A673 (cell line): ENCODE measurements at regions not wholly inside any gene's neighbourhood (a gene's known extent, or its start where the extent isn't known, plus 50 kb on each side); places are given as distances from the start of the nearest gene placed in this dataset.

Experiments used
- BruUV-seq: library from RNA; stranded (reverse); fragments of 400-500 nt; replicated peaks from 2 replicates; lab custom pipeline; 2021; lab: Mats Ljungman, UMichigan
- CTCF ChIA-PET: fragments of 300-600 bp; sonication (Branson Sonifier 250); formaldehyde crosslinking; loops from one replicate; lab custom pipeline; 2022; ENCODE audit warnings: antibody characterized with exemption; lab: Charles Lee
- POLR2A ChIA-PET: fragments of 300-600 bp; sonication (Branson Sonifier 250); formaldehyde crosslinking; loops from one replicate; lab custom pipeline; 2022; ENCODE audit warnings: antibody characterized with exemption; ENCODE audit not compliant: low non-redundant PET; lab: Charles Lee
- DNase-seq: peaks from one replicate; pipeline ENCODE4 v3.0.0-alpha.2; 2015; ENCODE audit warnings: low spot score
- H3K27ac ChIP-seq: fragments of 200-600 bp; sonication (generic); 2 replicates; pipeline ENCODE4 v1.5.1; 2016; ENCODE audit warnings: mixed run types, low read depth, mild to moderate bottlenecking, mixed read lengths, antibody characterized with exemption, low read length; ENCODE audit not compliant: poor library complexity, severe bottlenecking
- H3K27me3 ChIP-seq: fragments of 200-600 bp; sonication (generic); replicated peaks from 2 replicates; pipeline ENCODE4 v1.6.1; 2017; ENCODE audit warnings: mixed run types, low read depth, mild to moderate bottlenecking, mixed read lengths, antibody characterized with exemption, low read length; ENCODE audit not compliant: insufficient read depth, poor library complexity
- H3K36me3 ChIP-seq: fragments of 200-600 bp; sonication (generic); 2 replicates; pipeline ENCODE4 v1.6.1; 2016; ENCODE audit warnings: mixed run types, mild to moderate bottlenecking, mixed read lengths, antibody characterized with exemption, low read length; ENCODE audit not compliant: insufficient read depth, poor library complexity, severe bottlenecking
- H3K4me1 ChIP-seq: fragments of 200-600 bp; sonication (generic); 2 replicates; pipeline ENCODE4 v1.6.1; 2017; ENCODE audit warnings: mixed run types, mild to moderate bottlenecking, mixed read lengths, antibody characterized with exemption, low read length; ENCODE audit not compliant: insufficient read depth, poor library complexity, severe bottlenecking
- H3K4me3 ChIP-seq: fragments of 200-600 bp; sonication (generic); 2 replicates; pipeline ENCODE4 v1.5.1; 2016; ENCODE audit warnings: low read depth, mixed run types, mild to moderate bottlenecking, mixed read lengths, low read length; ENCODE audit not compliant: poor library complexity, severe bottlenecking
- H3K9me3 ChIP-seq: fragments of 200-600 bp; sonication (generic); 2 replicates; pipeline ENCODE4 v1.6.1; 2016; ENCODE audit warnings: mixed run types, low read depth, mild to moderate bottlenecking, mixed read lengths, antibody characterized with exemption, low read length; ENCODE audit not compliant: poor library complexity, severe bottlenecking
- EZH2 ChIP-seq: fragments of 200-600 bp; sonication (generic); IDR thresholded peaks from 2 replicates; pipeline ENCODE4 v1.6.1; 2017; ENCODE audit warnings: borderline replicate concordance, low read depth, mild to moderate bottlenecking, mixed read lengths, antibody characterized with exemption, low read length; ENCODE audit not compliant: poor library complexity, severe bottlenecking
- intact Hi-C: fragments of 100-400 bp; cut with micrococcal nuclease; formaldehyde crosslinking; loops from one replicate; pipeline ENCODE4 v1.10.0; 2022; ENCODE audit not compliant: unreplicated experiment
- TF ChIP-seq, protein P1 (sequence below): fragments of 300-800, 200-600 bp; sonication (generic); conservative IDR thresholded peaks from 2 replicates; pipeline ENCODE4 v1.5.1; 2017; ENCODE audit warnings: low read depth, mild to moderate bottlenecking, antibody characterized with exemption, low read length, moderate library complexity, mixed read lengths

DNA sequence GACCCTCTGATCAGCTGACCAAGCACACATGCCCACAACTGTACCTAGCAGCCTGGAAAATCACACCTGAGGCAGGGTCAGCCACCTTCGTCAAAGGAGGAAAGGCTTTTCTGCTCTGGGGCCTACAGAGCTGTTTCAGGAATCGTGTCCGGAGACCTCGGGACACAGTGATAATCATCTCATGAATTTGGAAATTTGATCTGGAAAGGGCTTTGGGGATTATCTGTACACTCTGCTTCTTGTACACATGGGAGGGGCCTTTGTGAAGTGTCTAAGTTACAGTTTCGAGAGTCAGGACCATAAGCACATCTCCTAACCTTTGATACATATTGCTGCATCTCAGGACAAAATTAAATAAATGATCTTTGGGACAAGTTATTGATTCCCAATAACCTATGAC lies 1421.2 kb upstream of the TENM4 start:
- Histone ChIP-seq H3K4me3 (no peak overlapping the region), H3K9me3 (no peaks in the 10 kb centered on the region), H3K4me1 (no peaks in the 10 kb centered on the region), H3K27ac (no peak overlapping the region), H3K36me3 (no peaks in the 10 kb centered on the region), H3K27me3 (no peaks in the 10 kb centered on the region)
- ChIA-PET CTCF (no interaction called here), POLR2A (no interaction called here)
- no peak for DNase-seq
- no peak for TF ChIP-seq EZH2
- TF ChIP-seq, protein P1, sequence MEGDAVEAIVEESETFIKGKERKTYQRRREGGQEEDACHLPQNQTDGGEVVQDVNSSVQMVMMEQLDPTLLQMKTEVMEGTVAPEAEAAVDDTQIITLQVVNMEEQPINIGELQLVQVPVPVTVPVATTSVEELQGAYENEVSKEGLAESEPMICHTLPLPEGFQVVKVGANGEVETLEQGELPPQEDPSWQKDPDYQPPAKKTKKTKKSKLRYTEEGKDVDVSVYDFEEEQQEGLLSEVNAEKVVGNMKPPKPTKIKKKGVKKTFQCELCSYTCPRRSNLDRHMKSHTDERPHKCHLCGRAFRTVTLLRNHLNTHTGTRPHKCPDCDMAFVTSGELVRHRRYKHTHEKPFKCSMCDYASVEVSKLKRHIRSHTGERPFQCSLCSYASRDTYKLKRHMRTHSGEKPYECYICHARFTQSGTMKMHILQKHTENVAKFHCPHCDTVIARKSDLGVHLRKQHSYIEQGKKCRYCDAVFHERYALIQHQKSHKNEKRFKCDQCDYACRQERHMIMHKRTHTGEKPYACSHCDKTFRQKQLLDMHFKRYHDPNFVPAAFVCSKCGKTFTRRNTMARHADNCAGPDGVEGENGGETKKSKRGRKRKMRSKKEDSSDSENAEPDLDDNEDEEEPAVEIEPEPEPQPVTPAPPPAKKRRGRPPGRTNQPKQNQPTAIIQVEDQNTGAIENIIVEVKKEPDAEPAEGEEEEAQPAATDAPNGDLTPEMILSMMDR: no peak
- no TSS peak for BruUV-seq
- intact Hi-C loops: no loop called here

DNA sequence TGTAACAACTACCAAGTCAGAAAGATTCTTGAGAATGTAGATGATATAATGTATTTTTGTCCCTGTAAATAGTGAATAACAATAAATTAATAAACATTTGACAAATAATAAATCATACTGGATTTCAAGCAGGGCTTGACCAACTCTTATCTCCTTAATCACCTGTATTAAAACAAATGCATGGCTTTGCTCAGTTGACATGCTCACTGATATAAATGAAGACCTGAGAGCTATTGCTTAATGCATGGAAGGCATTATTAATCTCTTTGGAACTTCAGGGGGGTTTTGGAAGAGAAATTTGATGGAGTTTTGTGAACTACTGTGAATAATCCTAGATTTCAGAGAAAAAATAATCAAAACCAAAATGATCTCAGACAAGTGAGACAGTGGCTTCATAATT lies 1420.4 kb upstream of the TENM4 start:
- ChIA-PET CTCF (no interaction called here), POLR2A (no interaction called here)
- no peak for DNase-seq
- no peaks in the 10 kb centered on the region for H3K36me3 ChIP-seq
- H3K27ac ChIP-seq: no peak overlapping the region
- no peak overlapping the region for H3K4me3 ChIP-seq
- intact Hi-C loops: no loop called here
- no TSS peak for BruUV-seq
- H3K9me3 ChIP-seq: no peaks in the 10 kb centered on the region
- no peaks in the 10 kb centered on the region for H3K4me1 ChIP-seq
- no peaks in the 10 kb centered on the region for H3K27me3 ChIP-seq
- TF ChIP-seq EZH2: no peak
- TF ChIP-seq, protein P1: no peak

DNA sequence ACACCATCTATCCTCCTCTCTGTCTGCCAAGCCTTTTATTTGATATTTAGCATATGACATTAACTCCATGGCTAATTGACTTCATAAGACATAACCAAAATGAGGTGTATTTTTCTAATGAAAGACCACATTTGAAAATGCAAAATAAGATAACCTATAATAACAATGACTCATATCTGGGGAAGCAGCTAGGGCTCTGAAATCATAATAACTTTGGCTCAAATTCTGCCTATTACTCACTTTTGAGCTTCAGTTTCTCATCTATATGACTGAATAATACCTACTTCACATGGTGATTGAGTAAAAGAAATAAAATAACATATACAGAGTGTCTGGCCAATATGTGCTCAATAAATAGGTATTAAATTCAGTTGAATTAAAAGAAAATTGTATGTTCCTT lies 1419.8 kb upstream of the TENM4 start:
- intact Hi-C loops: no loop called here
- no peak for DNase-seq
- H3K27ac ChIP-seq: no peak overlapping the region
- ChIA-PET POLR2A (no interaction called here), CTCF (no interaction called here)
- H3K9me3 ChIP-seq: no peaks in the 10 kb centered on the region
- no peaks in the 10 kb centered on the region for H3K27me3 ChIP-seq
- no peaks in the 10 kb centered on the region for H3K36me3 ChIP-seq
- no TSS peak for BruUV-seq
- no peak overlapping the region for H3K4me3 ChIP-seq
- no peaks in the 10 kb centered on the region for H3K4me1 ChIP-seq
- TF ChIP-seq EZH2: no peak
- TF ChIP-seq, protein P1: no peak
